Gastroesophageal sphincter (tissue), 4 donors: ENCODE measurements at regions not wholly inside any gene's neighbourhood (a gene's known extent, or its start where the extent isn't known, plus 50 kb on each side); places are given as distances from the start of the nearest gene placed in this dataset.

Source experiments
- ATAC-seq: fragments of 150-250 bp; one replicate; pipeline ENCODE4 v1.9.1; 2016; ENCODE audit warnings: mild to moderate bottlenecking, moderate library complexity
- H3K27ac ChIP-seq, 4 donors: fragments of 200-600 bp; sonication (generic) in 3 of 4; 1 replicate in 3 of 4; 2 replicates in 1 of 4; pipeline ENCODE4 v1.5.1; 2016 to 2019
- H3K27me3 ChIP-seq: fragments of 200-600 bp; sonication (generic); one replicate; pipeline ENCODE4 v1.5.1; 2019
- H3K36me3 ChIP-seq, 2 donors: fragments of 200-600 bp; sonication (generic); one replicate each; pipeline ENCODE4 v1.5.1; 2019; ENCODE audit warnings: control low read depth in 1 of 2
- H3K4me1 ChIP-seq, 3 donors: fragments of 200-600 bp; sonication (generic); 1 replicate in 2 of 3; 2 replicates in 1 of 3; pipeline ENCODE4 v1.5.1; 2016 to 2019; ENCODE audit warnings: control low read depth in 2 of 3
- H3K4me3 ChIP-seq, 2 donors: fragments of 200-600 bp; sonication (generic); one replicate each; pipeline ENCODE4 v1.5.1; 2019; ENCODE audit warnings: mild to moderate bottlenecking in 1 of 2, moderate library complexity in 1 of 2
- H3K9me3 ChIP-seq, 3 donors: fragments of 200-600 bp; sonication (generic); one replicate each; pipeline ENCODE4 v1.5.1; 2017 to 2019; ENCODE audit warnings: control low read depth in 2 of 3
- EP300 ChIP-seq: sonication (generic); formaldehyde crosslinking; IDR thresholded peaks from one replicate; pipeline ENCODE4 v1.6.1; 2017; ENCODE audit warnings: antibody characterized with exemption, mild to moderate bottlenecking
- POLR2A ChIP-seq, 2 donors: fragments of 450-650 bp; IDR thresholded peaks; one replicate each; pipeline ENCODE4 v1.6.1; 2017; ENCODE audit warnings: antibody characterized with exemption in 2 of 2, mild to moderate bottlenecking in 2 of 2, moderate library complexity in 1 of 2
- POLR2AphosphoS5 ChIP-seq: sonication (generic); formaldehyde crosslinking; IDR thresholded peaks from one replicate; pipeline ENCODE4 v1.6.1; 2017; ENCODE audit warnings: antibody characterized with exemption
- WGBS, 2 donors: methylation state at CpG; one replicate each; pipeline ENCODE4 v1.1.5; 2018; ENCODE audit warnings: low coverage in 1 of 2; 5-methylcytosine and 5-hydroxymethylcytosine counted together
- TF ChIP-seq, protein P1 (sequence below), 4 experiments: fragments of 200-600 bp in 2 of 4; fragments of 450-650 bp in 2 of 4; sonication (generic) in 1 of 4; IDR thresholded peaks; one replicate each; pipeline ENCODE4 v1.5.1; 2017 to 2019; ENCODE audit warnings: antibody characterized with exemption in 4 of 4, mild to moderate bottlenecking in 2 of 4, moderate library complexity in 2 of 4

DNA sequence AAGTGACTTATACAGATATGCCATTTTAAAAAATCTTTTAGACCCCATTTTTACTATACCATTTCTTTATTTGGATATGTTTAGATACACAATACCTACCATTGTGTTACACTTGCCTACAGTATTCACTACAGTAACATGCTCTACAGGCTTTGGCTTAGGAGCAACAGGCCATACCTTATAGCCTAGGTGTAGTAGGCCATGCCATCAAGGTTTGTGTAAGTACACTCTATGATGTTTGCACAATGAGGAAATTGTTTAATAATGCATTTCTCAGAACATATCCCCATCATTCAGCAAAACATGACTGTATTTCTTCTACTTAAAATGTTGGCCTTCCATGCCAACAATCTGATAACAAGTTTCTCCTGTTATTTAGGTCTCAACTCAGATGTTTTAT lies 1559.5 kb upstream of the TENM4 start:
- Histone ChIP-seq H3K27me3 (no peaks in the 10 kb centered on the region), H3K4me1 (no peaks in the 10 kb centered on the region), H3K27ac (no peak overlapping the region), H3K9me3 (no peaks in the 10 kb centered on the region), H3K36me3 (no peaks in the 10 kb centered on the region), H3K4me3 (no peak overlapping the region)
- no peak for ATAC-seq
- no peak for TF ChIP-seq POLR2AphosphoS5
- TF ChIP-seq POLR2A (IDR thresholded peaks at IDR 0.05): no peak
- TF ChIP-seq, protein P1, sequence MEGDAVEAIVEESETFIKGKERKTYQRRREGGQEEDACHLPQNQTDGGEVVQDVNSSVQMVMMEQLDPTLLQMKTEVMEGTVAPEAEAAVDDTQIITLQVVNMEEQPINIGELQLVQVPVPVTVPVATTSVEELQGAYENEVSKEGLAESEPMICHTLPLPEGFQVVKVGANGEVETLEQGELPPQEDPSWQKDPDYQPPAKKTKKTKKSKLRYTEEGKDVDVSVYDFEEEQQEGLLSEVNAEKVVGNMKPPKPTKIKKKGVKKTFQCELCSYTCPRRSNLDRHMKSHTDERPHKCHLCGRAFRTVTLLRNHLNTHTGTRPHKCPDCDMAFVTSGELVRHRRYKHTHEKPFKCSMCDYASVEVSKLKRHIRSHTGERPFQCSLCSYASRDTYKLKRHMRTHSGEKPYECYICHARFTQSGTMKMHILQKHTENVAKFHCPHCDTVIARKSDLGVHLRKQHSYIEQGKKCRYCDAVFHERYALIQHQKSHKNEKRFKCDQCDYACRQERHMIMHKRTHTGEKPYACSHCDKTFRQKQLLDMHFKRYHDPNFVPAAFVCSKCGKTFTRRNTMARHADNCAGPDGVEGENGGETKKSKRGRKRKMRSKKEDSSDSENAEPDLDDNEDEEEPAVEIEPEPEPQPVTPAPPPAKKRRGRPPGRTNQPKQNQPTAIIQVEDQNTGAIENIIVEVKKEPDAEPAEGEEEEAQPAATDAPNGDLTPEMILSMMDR (IDR thresholded peaks at IDR 0.05): no peak
- TF ChIP-seq EP300: no peak

DNA sequence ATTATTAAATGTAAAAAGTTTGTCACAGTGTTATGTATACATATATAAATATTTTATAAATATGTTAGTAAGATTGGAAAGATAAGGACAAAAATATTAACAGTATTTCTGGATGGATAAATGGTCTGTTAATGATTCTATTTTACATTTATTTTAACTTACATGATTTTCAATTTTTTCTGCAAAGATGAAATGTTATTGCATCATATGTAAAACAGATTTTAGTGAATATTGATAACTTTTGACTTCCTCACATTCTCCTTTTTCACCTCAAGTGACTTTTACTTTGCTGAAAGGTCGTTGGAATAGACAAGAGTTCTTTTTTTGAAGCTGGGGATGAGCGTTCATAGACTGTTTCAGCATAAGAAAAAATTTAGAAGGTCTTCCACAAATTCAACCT lies 1554.7 kb upstream of the TENM4 start:
- no peaks in the 10 kb centered on the region for H3K4me1 ChIP-seq
- no peak overlapping the region for H3K4me3 ChIP-seq
- H3K27me3 ChIP-seq: no peaks in the 10 kb centered on the region
- WGBS, 2 donors: 73 to 76% methylated on average over 2 of the region's 2 CpGs
- no peaks in the 10 kb centered on the region for H3K9me3 ChIP-seq
- TF ChIP-seq EP300: no peak
- no peak for TF ChIP-seq POLR2AphosphoS5
- TF ChIP-seq, protein P1 (IDR thresholded peaks at IDR 0.05): no peak
- TF ChIP-seq POLR2A (IDR thresholded peaks at IDR 0.05): no peak
- no peak overlapping the region for H3K27ac ChIP-seq
- no peaks in the 10 kb centered on the region for H3K36me3 ChIP-seq
- ATAC-seq: no peak

DNA sequence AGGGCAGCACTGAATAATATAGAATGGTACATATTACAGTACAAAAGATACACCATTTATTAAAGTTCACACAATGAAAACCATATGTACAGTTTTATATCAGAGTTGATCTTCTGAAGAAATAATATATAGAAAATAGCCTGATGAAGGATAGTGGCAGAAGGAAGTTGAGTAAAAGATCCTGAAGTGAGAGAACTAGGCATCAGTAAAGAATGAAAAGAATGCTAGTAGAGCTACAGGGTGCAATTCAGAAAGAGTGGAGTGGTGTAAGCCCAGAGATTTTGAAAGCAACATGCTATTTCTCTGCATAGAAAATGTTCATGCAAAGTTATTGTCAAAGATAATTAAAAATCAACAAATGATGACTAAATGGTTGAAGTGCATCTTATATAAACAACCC lies 1552.7 kb upstream of the TENM4 start:
- Histone ChIP-seq H3K27me3 (no peaks in the 10 kb centered on the region), H3K36me3 (no peaks in the 10 kb centered on the region), H3K27ac (no peak overlapping the region), H3K4me1 (no peaks in the 10 kb centered on the region), H3K4me3 (no peak overlapping the region), H3K9me3 (no peaks in the 10 kb centered on the region)
- ATAC-seq: no peak
- TF ChIP-seq EP300 (no peak), POLR2A (IDR thresholded peaks at IDR 0.05) (no peak), POLR2AphosphoS5 (no peak)
- TF ChIP-seq, protein P1 (IDR thresholded peaks at IDR 0.05): no peak

DNA sequence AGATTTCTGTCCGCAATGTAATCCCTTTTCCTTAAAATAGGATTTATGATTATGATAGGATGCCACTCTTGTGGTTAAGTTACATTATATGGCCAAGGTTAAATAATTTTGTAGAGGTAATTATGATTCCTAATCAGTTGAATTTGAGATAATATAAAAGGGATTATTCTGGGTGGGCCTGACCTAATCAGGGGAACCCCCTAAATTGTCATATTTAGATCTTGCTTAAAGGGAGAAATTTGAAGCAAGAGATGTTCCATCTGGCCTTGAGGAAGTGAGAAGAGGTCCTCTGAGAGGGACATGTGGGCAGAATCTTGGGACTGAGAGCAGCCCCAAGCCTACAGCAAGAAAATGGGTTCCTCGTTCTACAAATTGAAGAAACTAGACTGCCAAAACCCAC lies 1550.1 kb upstream of the TENM4 start:
- no peak for ATAC-seq
- H3K27me3 ChIP-seq: no peaks in the 10 kb centered on the region
- H3K9me3 ChIP-seq: no peaks in the 10 kb centered on the region
- WGBS, 2 donors: 85 to 100% methylated on average over 2 of the region's 2 CpGs
- TF ChIP-seq, protein P1 (IDR thresholded peaks at IDR 0.05): no peak
- TF ChIP-seq EP300: no peak
- no peak for TF ChIP-seq POLR2AphosphoS5
- TF ChIP-seq POLR2A (IDR thresholded peaks at IDR 0.05): no peak
- no peak overlapping the region for H3K27ac ChIP-seq
- H3K4me3 ChIP-seq: no peak overlapping the region
- H3K4me1 ChIP-seq: no peaks in the 10 kb centered on the region
- H3K36me3 ChIP-seq: no peaks in the 10 kb centered on the region

DNA sequence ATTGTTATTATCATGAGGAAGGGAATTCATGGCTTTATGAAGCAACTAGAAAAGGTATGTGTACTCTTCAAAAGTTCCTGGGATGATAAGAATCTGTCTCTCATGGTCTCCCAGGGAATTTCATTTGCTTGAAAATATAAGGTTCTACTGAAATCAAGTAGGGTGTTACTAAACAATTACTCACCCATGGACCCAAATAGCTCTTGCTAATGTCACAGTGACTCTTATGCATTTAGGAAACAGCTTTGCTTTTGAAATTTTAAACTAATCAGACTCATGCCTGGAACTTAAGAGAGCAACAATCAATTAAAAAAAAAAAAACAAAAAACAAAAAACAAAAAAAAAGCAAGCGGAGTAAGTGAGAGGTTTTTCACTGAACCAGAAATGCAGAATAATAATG lies 1546.3 kb upstream of the TENM4 start:
- H3K9me3 ChIP-seq: no peaks in the 10 kb centered on the region
- H3K4me1 ChIP-seq: no peaks in the 10 kb centered on the region
- no peak for ATAC-seq
- WGBS, 2 donors: 100% methylated on average over 1 of the region's 1 CpG; no CpG with 5 or more reads in 1 of the 2 donors
- no peak overlapping the region for H3K27ac ChIP-seq
- H3K4me3 ChIP-seq: no peak overlapping the region
- H3K27me3 ChIP-seq: no peaks in the 10 kb centered on the region
- H3K36me3 ChIP-seq: no peaks in the 10 kb centered on the region
- TF ChIP-seq EP300 (no peak), POLR2AphosphoS5 (no peak), POLR2A (IDR thresholded peaks at IDR 0.05) (no peak)
- TF ChIP-seq, protein P1 (IDR thresholded peaks at IDR 0.05): no peak
